HG03159 (cell line): ENCODE measurements at regions not wholly inside any gene's neighbourhood (a gene's known extent, or its start where the extent isn't known, plus 50 kb on each side); places are given as distances from the start of the nearest gene placed in this dataset.

Experiments used
- ATAC-seq: cut with Tn5 transposase; IDR thresholded peaks from one replicate; pipeline ENCODE4 v1.9.1; 2021; ENCODE audit warnings: mild to moderate bottlenecking, moderate library complexity; ENCODE audit not compliant: unreplicated experiment

DNA sequence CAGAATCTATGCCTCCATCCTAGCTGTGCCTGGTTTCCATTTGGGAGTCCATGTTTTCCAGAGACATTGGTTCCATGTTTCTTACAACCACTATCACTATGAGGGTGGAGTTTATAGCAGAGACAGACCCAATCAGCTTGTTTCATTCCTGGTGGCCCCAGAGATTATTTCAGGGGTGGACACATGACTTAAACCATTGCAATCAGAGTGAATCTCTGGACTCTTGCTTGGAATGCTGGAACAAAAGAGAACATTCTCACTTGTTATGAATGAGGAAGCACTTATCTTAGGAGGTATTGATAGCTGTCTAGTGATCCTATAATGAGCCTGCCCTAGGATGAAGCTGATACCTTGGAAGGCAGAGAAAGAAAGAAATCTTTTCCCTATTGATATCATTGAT, 250.3 kb downstream of the ATG4C start:
- no peak for ATAC-seq

DNA sequence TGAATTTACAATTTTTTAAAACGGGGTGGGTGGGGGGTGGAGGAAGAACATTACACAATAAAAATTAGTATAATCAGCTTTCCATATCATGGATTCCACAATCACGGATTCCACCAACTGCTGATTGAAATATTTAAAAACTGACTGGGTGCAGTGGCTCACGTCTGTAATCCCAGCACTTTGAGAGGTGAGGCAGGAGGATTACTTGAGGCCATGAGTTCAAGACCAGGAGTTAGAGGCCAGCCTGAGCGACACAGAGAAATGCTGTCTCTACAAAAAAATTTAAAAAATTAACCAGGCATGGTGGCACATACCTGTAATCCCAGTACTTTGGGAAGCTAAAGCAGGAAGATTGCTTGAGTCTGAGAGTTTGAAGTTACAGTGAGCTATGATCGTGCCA, 254.7 kb downstream of the ATG4C start:
- no peak for ATAC-seq

DNA sequence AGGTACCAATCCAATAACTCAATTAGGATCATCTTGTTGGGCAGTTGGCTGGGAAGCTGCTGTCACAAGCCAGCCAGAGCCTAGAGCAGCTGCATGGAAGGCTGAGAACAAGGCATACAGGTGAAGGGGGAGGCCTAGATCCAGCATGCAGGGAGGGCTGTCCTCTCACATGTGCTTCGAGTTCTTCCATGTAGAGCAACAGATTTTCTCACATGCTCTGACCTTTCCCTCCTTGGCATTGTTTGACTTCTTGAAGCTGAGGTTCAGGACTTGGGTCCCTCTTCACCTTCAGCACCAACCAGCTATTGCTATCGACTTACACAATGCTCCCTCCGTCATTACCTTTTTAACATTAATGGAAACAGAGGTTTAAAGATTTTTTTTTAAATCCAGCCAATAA, 257.7 kb downstream of the ATG4C start:
- no peak for ATAC-seq

DNA sequence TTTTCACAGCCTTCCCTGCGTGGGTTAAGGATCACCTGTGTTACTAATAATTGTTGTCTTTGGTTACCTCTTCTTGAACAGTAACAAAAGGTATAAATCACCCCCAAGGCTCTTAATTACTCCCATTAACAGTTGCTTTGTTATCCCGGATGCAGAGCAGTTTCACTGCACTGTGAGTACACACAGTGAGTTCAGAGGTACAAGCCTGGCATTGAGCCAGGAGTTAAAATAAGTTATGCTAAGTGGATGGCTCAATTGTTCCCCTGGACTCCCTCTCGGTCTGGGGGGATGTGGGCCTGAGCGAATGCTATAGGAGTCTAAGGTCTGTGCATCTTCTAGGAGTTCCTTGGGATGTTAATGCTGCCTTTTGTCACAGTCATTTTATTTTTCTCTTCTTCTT, 258.3 kb downstream of the ATG4C start:
- ATAC-seq, result no peak

DNA sequence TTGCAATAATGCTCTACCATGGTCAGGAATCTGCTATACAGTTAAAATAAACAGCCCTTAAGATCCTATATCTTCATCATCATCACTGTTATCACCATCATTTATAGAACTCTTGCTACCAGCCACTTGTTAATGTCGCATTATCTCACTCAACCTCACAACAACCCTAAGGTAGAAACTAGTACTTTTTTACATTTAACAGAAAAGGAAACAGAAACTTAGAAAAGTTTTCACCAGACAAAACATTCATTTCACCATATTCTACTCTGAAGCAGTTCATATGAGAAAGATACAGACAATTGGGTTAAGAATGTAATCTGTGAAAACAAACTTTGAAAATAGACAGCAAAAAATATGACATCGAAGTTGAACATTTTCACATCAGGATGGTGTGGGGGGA, 262.6 kb downstream of the ATG4C start:
- no peak for ATAC-seq

DNA sequence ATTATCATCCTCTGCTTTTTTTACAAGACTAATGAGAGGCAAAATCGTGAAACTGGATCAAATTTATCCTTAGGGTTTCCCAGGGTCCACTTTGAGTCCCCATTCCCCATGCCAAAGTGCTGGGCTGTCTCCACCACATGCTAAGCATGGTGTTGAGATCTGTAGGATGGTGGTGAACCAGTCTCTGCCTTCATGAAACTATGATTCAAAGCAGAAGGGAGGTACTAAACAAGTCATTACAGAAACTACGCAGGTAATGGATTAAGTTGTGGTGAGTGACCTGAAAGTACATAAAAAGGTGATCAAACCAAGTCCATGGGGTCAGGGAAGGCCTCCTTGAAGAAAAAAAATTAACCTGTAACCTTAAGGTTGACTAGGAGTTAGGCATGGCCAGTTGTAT, 265.2 kb downstream of the ATG4C start:
- ATAC-seq, result no peak

DNA sequence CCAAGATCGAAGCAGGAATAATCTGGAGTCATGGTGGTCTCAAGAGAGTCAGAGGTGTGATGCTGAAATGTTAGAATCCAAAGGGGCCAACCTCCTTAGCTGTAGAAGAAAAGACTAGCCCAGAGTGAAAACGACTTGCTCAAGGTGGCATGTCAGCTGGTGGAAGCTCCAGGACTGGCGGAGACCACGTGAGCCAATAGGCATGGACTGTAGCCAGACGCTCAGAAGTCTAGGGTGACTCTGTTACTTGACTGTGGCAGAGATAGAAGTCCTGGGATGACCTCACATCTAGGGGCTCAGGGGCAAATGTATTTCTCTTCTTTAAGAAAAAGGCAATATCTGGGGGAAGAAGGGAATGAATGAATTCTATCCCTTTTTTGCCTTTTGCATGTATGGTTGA, 267.4 kb downstream of the ATG4C start:
- no peak for ATAC-seq

DNA sequence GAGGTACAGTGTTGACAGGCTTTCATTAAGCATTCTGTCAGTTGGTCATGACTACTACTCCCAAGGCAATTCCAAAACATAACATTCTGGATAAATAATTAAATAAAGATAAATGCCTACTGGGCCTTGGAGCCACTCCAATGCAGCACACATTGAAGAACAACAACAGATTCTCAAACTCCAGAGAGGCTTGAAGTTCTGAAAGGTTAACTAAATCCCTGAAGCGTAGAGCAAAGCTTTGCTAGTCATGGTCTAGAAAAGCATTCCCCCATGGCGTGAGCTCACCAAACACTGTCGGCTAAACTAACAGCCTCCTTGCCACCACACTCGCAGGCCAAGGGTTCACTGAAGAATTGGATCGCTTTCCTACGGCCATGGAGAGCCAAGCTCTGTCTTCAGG, 268.0 kb downstream of the ATG4C start:
- no peak for ATAC-seq

DNA sequence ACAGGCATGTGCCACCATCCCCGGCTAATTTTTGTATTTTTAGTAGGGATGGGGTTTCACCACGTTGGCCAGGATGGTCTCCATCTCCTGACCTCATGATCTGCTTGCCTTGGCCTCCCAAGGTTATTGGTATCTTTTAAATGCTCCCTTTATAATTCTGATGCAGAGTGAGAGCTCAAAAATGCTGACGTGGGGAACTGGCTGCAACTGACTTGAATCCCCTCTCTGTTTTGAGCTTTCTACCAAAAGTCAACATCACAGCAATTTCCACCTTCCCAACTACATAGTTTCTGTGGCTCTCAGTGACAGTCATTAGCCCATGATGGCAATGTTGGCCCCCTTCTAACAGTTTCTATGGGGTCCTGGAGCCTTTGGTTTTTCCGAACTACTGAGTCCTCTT, 268.2 kb upstream of the FOXD3 start:
- ATAC-seq, result no peak

DNA sequence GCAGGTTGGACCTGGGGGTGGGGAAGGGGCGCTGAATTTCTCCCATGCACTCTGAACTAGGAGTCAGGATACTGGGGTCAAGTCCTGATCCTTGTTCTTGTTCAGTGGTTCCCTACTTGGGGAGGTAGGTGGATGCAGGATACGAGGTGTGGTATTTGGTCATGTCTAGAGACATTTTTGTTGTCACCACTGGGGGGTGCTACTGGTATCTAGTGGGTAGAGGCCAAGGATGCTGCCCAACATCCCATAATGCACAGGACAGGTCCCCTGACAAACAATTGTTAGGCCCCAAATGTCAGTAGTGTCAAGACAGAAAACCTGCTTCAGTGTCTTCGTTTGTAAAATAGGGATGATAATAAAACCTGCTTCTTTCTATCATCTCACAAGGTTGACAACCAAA, 259.0 kb upstream of the FOXD3 start:
- ATAC-seq, result no peak

DNA sequence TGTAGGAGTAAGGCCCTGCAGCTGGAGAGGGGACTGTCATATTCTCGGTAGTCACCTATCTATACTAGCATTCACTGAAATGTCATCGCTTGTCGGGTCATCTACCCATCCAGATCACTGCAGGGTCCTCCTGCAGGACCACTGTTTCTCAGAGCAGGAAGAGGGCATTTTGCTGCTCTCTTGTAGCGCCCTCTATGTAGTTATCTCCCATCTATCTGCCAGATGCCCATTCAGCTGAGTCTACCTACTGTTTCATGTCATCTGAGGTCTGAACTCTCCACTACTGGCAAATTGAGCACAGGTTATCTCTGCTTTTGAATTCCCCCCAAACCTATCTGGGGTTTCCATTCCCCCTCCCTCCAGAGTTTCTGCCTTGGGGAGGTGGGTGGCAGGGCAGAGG, 258.2 kb upstream of the FOXD3 start:
- no peak for ATAC-seq

DNA sequence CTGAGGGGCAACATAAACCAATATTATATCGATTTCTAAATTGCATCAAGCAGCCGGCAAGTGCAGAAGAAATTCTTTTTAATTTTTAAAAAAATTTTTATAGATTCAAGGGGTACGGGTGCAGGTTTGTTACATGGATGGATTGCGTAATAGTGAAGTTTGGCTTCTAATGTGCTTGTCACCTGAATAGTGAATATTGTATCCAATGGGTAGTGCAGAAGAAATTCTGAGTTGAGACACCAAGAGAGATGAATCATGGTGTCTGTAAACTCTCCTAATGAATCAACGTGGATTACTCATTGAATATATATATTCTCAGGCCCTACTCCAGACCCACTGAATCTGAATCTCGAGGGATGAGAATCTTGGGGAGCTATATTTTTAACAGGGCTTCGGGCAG, 253.7 kb upstream of the FOXD3 start:
- no peak for ATAC-seq

DNA sequence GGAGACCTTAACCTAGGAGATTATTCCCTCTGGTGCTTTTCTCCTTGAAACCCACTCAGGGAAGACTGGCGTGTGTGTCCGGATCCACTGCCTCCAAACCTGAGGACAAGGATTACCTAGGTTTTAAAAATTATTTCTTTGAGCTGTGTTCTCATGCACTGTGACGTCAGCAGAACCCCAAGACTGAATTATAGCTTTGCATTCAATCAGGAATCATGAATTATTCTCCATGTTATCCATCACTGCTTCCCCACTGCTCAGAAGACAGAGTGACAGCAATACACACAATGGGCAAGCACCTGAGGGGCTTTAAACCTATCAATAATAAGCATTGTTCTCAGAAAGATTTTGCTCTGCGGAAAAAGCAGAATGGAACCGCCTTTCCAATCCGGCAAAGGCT, 253.2 kb upstream of the FOXD3 start:
- ATAC-seq, result no peak

DNA sequence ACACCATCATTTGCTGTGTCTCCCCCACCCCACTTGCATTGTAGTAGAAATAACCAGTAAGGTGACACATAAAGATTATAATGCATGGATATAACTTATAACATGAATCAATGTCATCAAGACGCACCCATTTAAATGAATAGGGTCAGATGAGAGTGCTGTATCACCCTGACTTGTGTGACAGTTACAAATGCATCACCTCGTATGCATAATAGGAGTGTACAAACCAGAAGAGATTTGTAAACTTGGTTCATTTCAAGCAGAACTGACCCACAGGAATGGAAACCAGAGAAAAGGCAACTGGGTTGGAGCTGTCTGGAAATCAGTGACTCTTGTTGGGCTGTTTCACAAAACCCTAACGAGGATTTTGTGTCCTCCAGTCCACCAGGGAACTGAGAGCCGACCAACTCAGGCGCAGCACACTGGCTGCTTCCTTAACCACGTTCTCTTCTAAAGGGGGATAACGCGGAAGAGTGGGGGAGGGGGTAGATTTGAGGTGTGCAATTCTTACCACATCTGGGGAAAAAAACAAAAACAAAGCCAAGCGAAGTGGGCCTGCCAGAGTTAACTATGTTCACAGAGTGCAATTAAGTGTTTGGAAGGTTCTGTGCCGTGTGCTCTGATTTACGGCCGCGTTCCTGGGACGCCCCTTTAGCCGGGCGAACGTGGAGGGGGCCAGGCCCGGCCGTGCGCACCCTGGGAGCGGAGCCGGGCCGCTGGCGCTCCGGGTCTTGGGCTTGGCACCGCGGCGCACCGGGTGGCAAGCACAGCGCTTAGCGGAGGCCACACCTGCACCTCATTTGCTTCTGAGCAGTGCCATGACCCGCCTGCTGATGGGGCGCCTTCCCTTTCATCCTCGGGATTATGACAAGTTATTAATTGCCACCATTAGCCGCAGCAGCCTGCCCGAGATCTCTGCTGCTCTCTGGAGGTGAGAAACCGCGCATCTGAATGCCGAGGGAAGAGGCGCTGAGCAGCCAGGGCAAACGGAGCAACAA, 248.8 kb upstream of the FOXD3 start:
- no peak for ATAC-seq

DNA sequence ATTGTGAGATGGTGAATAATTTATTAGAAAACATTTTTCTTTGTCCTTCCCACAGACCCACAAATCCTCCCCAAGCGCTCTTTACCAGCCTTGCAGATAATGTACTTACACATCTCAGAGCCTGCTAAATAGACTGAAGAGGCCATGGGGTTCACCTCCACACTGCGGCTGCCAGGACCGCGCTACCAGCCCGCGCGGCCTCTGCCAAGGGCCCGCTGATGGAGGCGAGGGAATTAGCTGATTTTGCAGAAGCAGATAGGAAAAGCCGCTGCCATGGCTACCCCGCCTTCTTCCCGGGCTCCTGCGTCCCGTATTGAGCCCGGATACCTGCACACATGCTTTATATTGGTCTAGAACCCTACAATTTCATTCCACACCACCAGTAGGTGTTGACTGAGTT, 248.0 kb upstream of the FOXD3 start:
- ATAC-seq, result no peak

DNA sequence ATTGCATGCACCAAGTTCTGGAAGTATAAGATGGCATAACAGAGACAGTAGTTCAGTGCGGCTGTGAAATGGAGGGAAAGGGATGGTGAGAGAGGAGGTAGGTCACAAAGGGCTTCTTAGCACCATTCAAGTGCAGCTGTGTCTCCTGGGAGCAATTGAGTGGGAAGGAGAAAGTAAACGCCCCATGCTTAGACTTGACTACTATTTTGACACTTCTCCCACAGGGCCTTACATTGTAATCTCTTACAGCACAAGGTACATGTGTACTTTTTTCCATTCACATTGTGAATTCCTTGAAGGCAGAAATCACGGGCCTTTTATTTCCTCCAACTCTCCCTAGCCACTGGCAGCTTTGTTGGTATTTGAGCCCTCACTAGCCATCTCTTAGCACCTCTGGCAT, 239.6 kb upstream of the FOXD3 start:
- no peak for ATAC-seq

DNA sequence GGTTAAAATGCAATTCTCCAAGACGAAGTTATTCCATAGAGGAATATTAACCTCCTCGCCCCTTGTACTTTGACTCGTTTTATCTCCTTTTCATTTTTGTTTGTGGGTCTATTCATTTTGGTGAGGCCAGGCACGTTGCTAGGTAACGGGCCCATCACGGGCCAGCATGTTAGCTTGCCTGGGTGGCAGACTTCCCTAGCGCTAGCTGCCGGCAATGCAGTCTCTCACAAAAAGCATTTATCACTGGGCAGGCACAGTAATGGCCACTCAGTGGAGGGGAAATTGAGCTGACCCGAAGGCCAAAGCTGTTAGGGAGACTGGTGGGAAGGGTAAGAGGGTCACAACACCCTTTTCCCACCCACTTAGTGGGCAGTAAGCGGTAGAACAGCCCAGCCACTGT, 234.4 kb upstream of the FOXD3 start:
- no peak for ATAC-seq

DNA sequence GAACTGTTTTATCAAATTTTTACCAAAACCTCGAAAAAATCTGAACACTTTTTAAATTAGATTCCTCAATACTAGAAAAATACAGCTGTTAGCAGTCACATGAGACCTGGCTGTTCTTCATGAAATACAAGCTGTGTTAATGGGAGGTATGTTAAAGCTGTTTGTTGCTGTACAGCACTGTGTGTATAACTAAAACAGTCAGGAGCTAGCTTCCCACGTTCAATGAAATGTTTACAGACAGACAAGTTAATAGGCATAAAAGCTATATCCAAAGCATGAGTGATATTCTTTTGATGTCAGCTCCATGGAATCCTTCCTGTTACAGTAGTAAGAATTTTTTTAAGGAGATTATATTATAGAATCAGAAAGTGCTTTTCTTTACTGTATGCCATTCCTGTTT, 223.2 kb upstream of the FOXD3 start:
- no peak for ATAC-seq

DNA sequence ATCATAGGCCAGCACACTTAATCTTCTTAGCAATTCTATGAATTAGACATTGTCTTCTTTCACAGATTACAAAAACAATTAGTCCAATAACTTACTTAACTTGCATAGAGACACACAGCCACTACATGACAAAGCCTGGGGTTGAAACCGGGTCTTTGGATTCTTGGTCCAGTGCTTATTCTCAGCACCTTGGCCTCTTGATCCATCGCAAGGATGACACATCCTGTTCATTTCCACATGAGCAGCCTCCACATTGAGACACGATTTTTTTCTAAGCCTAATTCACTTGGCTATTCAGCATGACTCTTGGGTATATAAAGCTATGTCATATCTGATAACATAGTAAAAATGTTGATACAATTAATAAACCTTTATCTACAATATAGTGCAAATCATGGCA, 221.0 kb upstream of the FOXD3 start:
- no peak for ATAC-seq

DNA sequence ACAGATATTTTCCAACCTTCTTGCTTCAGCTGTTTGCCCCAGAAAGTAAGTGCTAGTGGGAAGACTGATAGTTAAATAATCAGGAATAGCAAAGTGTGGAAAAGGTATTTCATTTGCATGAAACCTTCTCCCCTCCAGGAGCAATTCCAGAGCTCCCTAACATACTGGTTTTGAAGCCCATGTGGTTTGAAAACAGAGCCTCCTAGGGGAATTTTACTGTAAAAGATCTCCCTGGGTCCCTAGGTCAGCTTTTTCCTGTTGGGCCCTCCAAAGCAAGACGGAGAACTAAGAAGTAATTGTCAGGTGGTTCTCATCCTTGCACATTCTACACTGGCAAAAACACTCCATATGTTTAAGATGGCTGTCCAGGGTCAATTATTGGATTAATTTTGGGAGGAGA, 218.7 kb upstream of the FOXD3 start:
- ATAC-seq, result no peak

DNA sequence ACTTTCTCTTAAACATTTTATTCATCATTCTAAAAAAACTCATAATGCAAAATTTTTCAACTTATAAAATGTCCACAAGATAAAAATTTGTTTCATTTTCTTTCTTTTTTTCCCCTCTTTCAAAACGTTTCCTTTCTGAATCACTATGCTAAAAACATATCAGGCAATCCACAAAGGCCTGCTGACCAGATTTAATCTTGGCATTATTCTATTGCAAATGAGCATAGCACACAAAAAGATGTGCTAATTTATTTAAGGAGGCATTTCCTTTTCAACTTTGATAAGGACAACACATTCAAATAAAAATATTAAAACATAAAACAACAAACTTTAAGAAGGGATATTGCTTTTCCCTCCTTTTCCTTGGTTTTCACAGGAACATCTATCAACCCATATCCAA, 215.3 kb upstream of the FOXD3 start:
- no peak for ATAC-seq

DNA sequence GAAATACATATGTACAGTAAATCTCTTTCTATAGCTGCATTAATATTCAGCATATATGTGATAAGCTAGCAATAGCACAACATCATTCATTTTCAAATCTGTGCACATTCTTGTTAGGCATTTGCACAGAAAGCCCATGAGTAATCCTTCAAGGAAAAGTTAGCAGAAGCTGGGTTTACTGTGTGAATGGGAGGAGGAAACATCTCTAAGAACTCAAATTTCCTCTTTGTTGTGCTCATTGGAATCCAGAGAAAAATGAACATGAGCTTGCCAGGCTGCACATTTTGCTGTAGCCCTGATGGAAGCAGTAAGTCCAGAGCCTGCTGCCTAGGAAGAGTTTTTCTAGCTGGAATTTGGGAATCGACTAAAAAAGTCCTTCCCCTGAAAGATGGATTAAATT, 214.2 kb upstream of the FOXD3 start:
- no peak for ATAC-seq
